Panc1 (cell line): ENCODE measurements at regions not wholly inside any gene's neighbourhood (a gene's known extent, or its start where the extent isn't known, plus 50 kb on each side); places are given as distances from the start of the nearest gene placed in this dataset.

Experiments used
- ATAC-seq: fragments of 200-7000 bp; cut with Tn5 transposase; 2 replicates; pipeline ENCODE4 v1.9.1; 2020; ENCODE audit warnings: mild to moderate bottlenecking, moderate library complexity
- BruUV-seq: library from RNA; stranded (reverse); fragments of 400-500 nt; replicated peaks from 2 replicates; lab custom pipeline; 2021; lab: Mats Ljungman, UMichigan
- CTCF ChIA-PET: fragments of 300-600 bp; sonication (Branson Sonifier 250); formaldehyde crosslinking; loops from one replicate; lab custom pipeline; 2022; ENCODE audit warnings: antibody characterized with exemption; lab: Charles Lee
- POLR2A ChIA-PET: fragments of 300-600 bp; sonication (Branson Sonifier 250); formaldehyde crosslinking; loops from one replicate; lab custom pipeline; 2022; ENCODE audit warnings: antibody characterized with exemption; lab: Charles Lee
- DNase-seq: peaks from one replicate; pipeline ENCODE4 v3.0.0-alpha.2; 2010; ENCODE audit warnings: low read depth, low spot score
- H3K27ac ChIP-seq: 2 replicates; pipeline ENCODE4 v1.5.1; 2011; ENCODE audit warnings: mild to moderate bottlenecking, low read length, inconsistent platforms
- H3K27me3 ChIP-seq: fragments of 200-500 bp; sonication (Bioruptor generic); 2 replicates; pipeline ENCODE4 v1.6.0; 2014; ENCODE audit warnings: low read length, inconsistent platforms; ENCODE audit not compliant: control insufficient read depth, insufficient read depth
- H3K36me3 ChIP-seq: fragments of 200-500 bp; sonication (Bioruptor generic); 2 replicates; pipeline ENCODE4 v1.5.1; 2014; ENCODE audit warnings: inconsistent platforms, mild to moderate bottlenecking, low read length, moderate library complexity; ENCODE audit not compliant: control insufficient read depth, insufficient read depth
- H3K4me1 ChIP-seq: 2 replicates; pipeline ENCODE4 v1.5.1; 2011; ENCODE audit warnings: inconsistent platforms, mild to moderate bottlenecking, low read length, moderate library complexity; ENCODE audit not compliant: control insufficient read depth, insufficient read depth
- H3K4me3 ChIP-seq, 2 experiments: 2 replicates each; pipeline ENCODE4 v1.5.1; 2011 to 2012; ENCODE audit warnings: low read depth in 2 of 2, low read length in 2 of 2, mild to moderate bottlenecking in 2 of 2, inconsistent platforms in 1 of 2, moderate library complexity in 1 of 2
- H3K9me3 ChIP-seq: fragments of 200-500 bp; sonication (Bioruptor generic); 2 replicates; pipeline ENCODE4 v1.5.1; 2014; ENCODE audit warnings: low read depth, mild to moderate bottlenecking, inconsistent platforms, low read length, moderate library complexity; ENCODE audit not compliant: control insufficient read depth, insufficient read depth
- POLR2AphosphoS5 ChIP-seq: IDR thresholded peaks from 2 replicates; pipeline ENCODE4 v1.6.1; 2012; ENCODE audit warnings: mild to moderate bottlenecking, low read depth, low read length, moderate library complexity
- SIN3A ChIP-seq: IDR thresholded peaks from 2 replicates; pipeline ENCODE4 v1.6.1; 2012; ENCODE audit warnings: low read depth, mild to moderate bottlenecking, low read length, moderate library complexity, borderline replicate concordance; ENCODE audit not compliant: insufficient read depth
- TCF7L2 ChIP-seq: IDR thresholded peaks from 2 replicates; pipeline ENCODE4 v1.6.1; 2011; ENCODE audit warnings: mild to moderate bottlenecking, low read depth, low read length, inconsistent platforms
- in situ Hi-C: cut with HindIII; loops from 2 replicates; pipeline ENCODE4 v1.10.0; 2016; ENCODE audit warnings: low sequenced_read_pairs, low pct_unique_long_range_greater_than_20kb
- intact Hi-C: fragments of 100-400 bp; cut with micrococcal nuclease; formaldehyde crosslinking; loops from one replicate; pipeline ENCODE4 v1.10.0; 2022; ENCODE audit not compliant: unreplicated experiment
- TF ChIP-seq, protein P1 (sequence below): fragments of 450-650 bp; IDR thresholded peaks from 2 replicates; pipeline ENCODE4 v1.5.1; 2017; ENCODE audit warnings: mild to moderate bottlenecking
- TF ChIP-seq, protein P2 (sequence below), 2 experiments: IDR thresholded peaks; 2 replicates each; pipeline ENCODE4 v1.6.1; 2011 to 2012; ENCODE audit warnings: low read depth in 2 of 2, control low read depth in 1 of 2, low read length in 1 of 2, mild to moderate bottlenecking in 1 of 2, moderate library complexity in 1 of 2; ENCODE audit not compliant: insufficient read depth in 1 of 2

DNA sequence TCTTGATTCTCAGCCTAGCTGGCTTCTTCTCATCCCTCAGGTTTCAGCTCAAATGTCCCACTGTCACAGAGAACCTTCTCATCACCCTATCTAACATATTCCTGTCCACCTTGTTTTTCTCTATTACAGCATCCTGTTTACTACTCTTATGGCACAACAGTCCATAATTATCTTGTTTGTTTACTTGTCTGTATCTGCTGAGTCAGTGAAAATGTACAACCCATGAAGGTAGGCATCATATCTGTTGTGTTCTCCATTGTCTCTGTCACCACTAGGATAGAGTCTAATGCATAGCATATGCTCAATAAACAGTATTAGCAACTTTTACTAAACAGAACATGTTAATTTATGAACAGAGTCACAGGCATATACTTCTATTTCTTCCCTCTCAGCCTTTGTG is 261.7 kb downstream of the ETAA1 start:
- intact Hi-C loops (no loop called here), in situ Hi-C loops (no loop called here)
- Histone ChIP-seq H3K36me3 (no peaks in the 10 kb centered on the region), H3K9me3 (no peaks in the 10 kb centered on the region), H3K4me3 (no peak overlapping the region), H3K4me1 (no peaks in the 10 kb centered on the region), H3K27ac (no peak overlapping the region), H3K27me3 (no peaks in the 10 kb centered on the region)
- BruUV-seq, result no TSS peak
- ChIA-PET CTCF (no interaction called here), POLR2A (no interaction called here)
- DNase-seq (no peak), ATAC-seq (no peak)
- TF ChIP-seq POLR2AphosphoS5, result no peak
- TF ChIP-seq, protein P1, sequence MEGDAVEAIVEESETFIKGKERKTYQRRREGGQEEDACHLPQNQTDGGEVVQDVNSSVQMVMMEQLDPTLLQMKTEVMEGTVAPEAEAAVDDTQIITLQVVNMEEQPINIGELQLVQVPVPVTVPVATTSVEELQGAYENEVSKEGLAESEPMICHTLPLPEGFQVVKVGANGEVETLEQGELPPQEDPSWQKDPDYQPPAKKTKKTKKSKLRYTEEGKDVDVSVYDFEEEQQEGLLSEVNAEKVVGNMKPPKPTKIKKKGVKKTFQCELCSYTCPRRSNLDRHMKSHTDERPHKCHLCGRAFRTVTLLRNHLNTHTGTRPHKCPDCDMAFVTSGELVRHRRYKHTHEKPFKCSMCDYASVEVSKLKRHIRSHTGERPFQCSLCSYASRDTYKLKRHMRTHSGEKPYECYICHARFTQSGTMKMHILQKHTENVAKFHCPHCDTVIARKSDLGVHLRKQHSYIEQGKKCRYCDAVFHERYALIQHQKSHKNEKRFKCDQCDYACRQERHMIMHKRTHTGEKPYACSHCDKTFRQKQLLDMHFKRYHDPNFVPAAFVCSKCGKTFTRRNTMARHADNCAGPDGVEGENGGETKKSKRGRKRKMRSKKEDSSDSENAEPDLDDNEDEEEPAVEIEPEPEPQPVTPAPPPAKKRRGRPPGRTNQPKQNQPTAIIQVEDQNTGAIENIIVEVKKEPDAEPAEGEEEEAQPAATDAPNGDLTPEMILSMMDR, result no peak

DNA sequence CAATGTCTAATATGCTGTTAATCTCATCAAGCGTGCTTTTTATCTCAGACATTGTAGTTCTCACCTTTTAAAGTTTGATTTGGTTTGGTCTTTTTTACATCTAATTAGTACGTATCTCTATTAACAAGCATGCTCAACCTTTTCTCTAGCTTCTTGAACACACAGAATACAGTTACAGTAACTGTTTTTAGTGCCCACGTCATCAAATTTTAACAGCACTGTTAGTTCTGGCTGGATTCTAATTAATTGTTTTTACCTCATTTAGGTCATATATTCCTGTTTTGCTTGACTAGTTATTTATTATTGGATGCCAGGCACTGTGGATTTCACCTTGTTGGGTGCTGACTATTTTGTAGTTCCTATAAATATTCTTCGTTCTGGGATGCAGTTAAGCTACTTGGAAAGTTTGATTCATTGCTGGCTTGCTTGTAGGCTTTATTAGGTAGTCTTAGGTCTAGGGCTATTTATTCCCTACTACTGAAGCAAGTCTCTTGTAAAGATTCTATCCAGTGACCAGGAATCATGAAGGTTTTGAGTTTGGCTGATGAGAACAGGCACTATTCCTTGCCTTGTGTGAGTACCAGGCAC is 263.0 kb downstream of the ETAA1 start:
- H3K4me1 ChIP-seq, result no peaks in the 10 kb centered on the region
- ChIA-PET CTCF (no interaction called here), POLR2A (no interaction called here)
- no peaks in the 10 kb centered on the region for H3K9me3 ChIP-seq
- H3K27ac ChIP-seq, result no peak overlapping the region
- no peak for ATAC-seq
- TF ChIP-seq SIN3A (no peak), TCF7L2 (no peak), POLR2AphosphoS5 (no peak)
- TF ChIP-seq, protein P1, result no peak
- TF ChIP-seq, protein P2, sequence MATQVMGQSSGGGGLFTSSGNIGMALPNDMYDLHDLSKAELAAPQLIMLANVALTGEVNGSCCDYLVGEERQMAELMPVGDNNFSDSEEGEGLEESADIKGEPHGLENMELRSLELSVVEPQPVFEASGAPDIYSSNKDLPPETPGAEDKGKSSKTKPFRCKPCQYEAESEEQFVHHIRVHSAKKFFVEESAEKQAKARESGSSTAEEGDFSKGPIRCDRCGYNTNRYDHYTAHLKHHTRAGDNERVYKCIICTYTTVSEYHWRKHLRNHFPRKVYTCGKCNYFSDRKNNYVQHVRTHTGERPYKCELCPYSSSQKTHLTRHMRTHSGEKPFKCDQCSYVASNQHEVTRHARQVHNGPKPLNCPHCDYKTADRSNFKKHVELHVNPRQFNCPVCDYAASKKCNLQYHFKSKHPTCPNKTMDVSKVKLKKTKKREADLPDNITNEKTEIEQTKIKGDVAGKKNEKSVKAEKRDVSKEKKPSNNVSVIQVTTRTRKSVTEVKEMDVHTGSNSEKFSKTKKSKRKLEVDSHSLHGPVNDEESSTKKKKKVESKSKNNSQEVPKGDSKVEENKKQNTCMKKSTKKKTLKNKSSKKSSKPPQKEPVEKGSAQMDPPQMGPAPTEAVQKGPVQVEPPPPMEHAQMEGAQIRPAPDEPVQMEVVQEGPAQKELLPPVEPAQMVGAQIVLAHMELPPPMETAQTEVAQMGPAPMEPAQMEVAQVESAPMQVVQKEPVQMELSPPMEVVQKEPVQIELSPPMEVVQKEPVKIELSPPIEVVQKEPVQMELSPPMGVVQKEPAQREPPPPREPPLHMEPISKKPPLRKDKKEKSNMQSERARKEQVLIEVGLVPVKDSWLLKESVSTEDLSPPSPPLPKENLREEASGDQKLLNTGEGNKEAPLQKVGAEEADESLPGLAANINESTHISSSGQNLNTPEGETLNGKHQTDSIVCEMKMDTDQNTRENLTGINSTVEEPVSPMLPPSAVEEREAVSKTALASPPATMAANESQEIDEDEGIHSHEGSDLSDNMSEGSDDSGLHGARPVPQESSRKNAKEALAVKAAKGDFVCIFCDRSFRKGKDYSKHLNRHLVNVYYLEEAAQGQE (IDR thresholded peaks at IDR 0.05; ENCODE audit: insufficient read depth in 1 of 2, low read depth in 2 of 2, low read length in 1 of 2), result no peak
- BruUV-seq, result no TSS peak
- intact Hi-C loops (loop anchor here (10.0 kb wide), 1 partner anchor 1845 kb away; no protein-coding TSS in a partner anchor), in situ Hi-C loops (no loop called here)
- no peak for DNase-seq
- H3K4me3 ChIP-seq, result no peak overlapping the region
- no peaks in the 10 kb centered on the region for H3K36me3 ChIP-seq
- no peaks in the 10 kb centered on the region for H3K27me3 ChIP-seq
